Fibroblast of skin of right quadriceps (primary cell): ENCODE measurements at regions not wholly inside any gene's neighbourhood (a gene's known extent, or its start where the extent isn't known, plus 50 kb on each side); places are given as distances from the start of the nearest gene placed in this dataset.
A peak's percentile ranks its signal among the peaks of the same experiment; 100 is the strongest.
"Not testable (repeated sequence)": the region's sequence is repeated elsewhere in the genome, so short reads cannot be mapped to it uniquely, and the experiment has no call there.

Source experiments
- DNase-seq: peaks from one replicate; pipeline ENCODE4 v3.0.0-alpha.2; 2013

- DNase-seq, result no peak
Observed at GRCh38 chr6:125549202-125549884, 200.1 kb upstream of the HEY2 start.

- DNase-seq, result no peak
Observed at GRCh38 chr6:125550892-125551291, 198.5 kb upstream of the HEY2 start.

- DNase-seq, result no peak
Observed at GRCh38 chr6:125552819-125553218, 196.6 kb upstream of the HEY2 start.

GRCh38 chr6:125554456-125554855, 195.0 kb upstream of the HEY2 start:
- DNase-seq, result peak; percentile 43

GRCh38 chr6:125558241-125558843, 191.1 kb upstream of the HEY2 start:
- no peak for DNase-seq

- no peak for DNase-seq
Observed at GRCh38 chr6:125558907-125559306, 190.5 kb upstream of the HEY2 start.

- DNase-seq, result no peak
Observed at GRCh38 chr6:125562156-125562555, 187.3 kb upstream of the HEY2 start.

- no peak for DNase-seq
Observed at GRCh38 chr6:125564941-125565340, 184.5 kb upstream of the HEY2 start.

GRCh38 chr6:125567407-125567806, 182.0 kb upstream of the HEY2 start:
- DNase-seq, result no peak

- no peak for DNase-seq
Observed at GRCh38 chr6:125568609-125569008, 180.8 kb upstream of the HEY2 start.

GRCh38 chr6:125570526-125570925, 178.9 kb upstream of the HEY2 start:
- DNase-seq, result no peak

GRCh38 chr6:125571207-125571755, 178.2 kb upstream of the HEY2 start:
- no peak for DNase-seq

GRCh38 chr6:125574604-125575003, 174.8 kb upstream of the HEY2 start:
- no peak for DNase-seq

GRCh38 chr6:125577124-125577662, 172.2 kb upstream of the HEY2 start:
- no peak for DNase-seq

- peak; percentile 11 for DNase-seq
Observed at GRCh38 chr6:125584468-125584939, 164.9 kb upstream of the HEY2 start.

GRCh38 chr6:125585470-125585869, 164.0 kb upstream of the HEY2 start:
- no peak for DNase-seq

GRCh38 chr6:125586074-125586473, 163.4 kb upstream of the HEY2 start:
- DNase-seq, result peak; percentile 10

GRCh38 chr6:125586605-125587004, 162.8 kb upstream of the HEY2 start:
- DNase-seq, result no peak

- DNase-seq, result no peak
Observed at GRCh38 chr6:125587666-125588632, 161.5 kb upstream of the HEY2 start.

- not testable (repeated sequence) for DNase-seq
Observed at GRCh38 chr6:125591796-125592195, 157.6 kb upstream of the HEY2 start.

- DNase-seq, result no peak
Observed at GRCh38 chr6:125593746-125594145, 155.7 kb upstream of the HEY2 start.

- DNase-seq, result no peak
Observed at GRCh38 chr6:125596020-125596419, 153.4 kb upstream of the HEY2 start.
